SKM-1 (cell line): ENCODE measurements at regions not wholly inside any gene's neighbourhood (a gene's known extent, or its start where the extent isn't known, plus 50 kb on each side); places are given as distances from the start of the nearest gene placed in this dataset.
A peak's percentile ranks its signal among the peaks of the same experiment; 100 is the strongest.

Experiments
- DNase-seq: peaks from one replicate; lab custom pipeline; 2025; ENCODE audit not compliant: unreplicated experiment; lab: John Stamatoyannopoulos, UW

DNA sequence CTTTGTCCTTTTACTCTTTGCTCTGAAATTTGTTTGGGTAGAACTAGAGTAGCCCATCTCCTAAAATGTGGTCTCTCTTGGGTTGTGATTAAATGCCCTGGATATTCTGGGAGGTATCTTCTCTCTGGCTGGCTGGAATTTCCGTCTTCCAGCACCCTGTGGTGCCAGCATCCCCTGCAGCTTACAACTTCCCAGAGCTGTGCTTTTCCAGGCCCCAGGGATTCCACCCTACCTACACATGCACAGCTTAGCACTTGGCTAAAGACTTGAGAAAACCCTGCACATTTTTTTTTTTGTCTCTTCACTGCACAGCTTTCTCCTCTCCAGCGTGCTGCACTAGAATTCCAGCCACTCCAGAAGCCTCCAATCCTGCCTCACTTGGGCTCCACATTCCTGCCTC lies 334.7 kb downstream of the IRS2 start:
- DNase-seq = no peak

DNA sequence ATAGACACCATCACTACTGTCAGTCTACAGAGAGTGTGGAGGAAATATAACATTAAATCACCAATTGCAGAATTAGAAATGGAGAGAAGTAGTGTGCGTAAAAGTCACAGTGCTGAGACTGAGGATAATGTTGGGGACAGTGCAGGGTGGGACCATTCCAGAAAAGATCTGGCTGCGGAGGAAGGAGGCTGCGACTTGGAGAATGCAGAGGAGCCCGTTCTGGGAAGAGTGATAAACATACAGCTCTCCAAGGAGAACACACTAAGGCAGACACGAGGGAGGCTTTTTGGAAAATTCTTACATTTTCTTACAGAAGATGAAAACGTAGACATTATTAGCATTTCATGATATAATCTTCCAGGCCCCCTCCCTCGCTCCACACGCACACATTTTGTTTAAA lies 337.8 kb downstream of the IRS2 start:
- DNase-seq = no peak

DNA sequence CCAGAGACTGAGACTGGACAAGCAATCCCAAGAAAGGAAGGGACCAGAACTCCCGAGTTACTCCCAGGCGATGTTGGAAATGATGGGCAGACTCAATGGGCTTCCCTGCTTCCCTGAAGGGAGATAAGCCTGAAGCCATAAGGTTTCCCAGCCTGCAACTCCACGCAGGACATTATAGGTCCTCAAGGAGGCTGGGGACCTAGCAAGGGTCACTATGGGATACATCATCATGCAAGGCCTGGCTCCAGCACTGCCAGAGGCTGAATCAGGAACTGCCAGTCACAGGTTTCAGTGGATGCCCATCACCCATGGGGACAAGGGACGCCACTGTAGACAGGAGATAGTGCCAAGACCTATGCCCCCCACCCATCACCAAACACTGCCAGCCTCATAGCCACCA lies 338.7 kb downstream of the IRS2 start:
- DNase-seq = no peak

DNA sequence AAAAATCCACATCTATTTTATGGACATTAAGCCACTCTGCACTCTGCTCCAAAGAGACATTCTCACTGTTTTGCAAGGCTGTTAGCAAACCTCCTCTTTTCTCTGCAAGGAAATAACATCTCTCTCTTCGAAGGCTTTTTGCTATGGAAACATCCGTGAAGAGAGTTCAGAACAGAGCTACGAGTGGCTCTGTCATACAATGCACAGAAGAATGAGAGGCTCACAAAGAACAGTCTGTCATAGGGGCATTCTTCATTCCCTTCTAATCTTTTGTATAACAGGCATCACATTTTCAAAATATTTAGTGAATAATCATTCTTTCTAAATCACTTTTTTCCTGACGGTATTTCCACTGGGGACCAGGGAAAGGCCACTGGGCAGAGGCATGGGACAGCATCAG lies 346.1 kb downstream of the IRS2 start:
- no peak for DNase-seq

DNA sequence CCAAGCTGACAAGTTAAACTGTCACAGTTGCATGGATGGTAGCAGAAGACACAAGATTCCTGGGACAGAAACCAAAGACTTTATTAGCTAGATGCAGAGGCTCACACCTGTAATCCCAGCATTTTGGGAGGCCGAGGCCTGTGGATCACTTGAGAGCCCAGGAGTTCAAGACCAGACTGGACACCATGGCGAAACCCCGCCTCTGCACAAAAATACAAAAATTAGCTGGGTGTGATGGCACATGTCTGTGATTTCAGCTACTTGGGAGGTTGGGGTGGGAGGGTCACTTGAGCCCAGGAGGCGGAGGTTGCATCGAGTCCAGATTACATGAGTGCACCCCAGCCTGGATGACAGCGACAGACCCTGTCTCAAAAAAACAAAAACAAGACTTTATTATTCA lies 346.6 kb downstream of the IRS2 start:
- DNase-seq = no peak

DNA sequence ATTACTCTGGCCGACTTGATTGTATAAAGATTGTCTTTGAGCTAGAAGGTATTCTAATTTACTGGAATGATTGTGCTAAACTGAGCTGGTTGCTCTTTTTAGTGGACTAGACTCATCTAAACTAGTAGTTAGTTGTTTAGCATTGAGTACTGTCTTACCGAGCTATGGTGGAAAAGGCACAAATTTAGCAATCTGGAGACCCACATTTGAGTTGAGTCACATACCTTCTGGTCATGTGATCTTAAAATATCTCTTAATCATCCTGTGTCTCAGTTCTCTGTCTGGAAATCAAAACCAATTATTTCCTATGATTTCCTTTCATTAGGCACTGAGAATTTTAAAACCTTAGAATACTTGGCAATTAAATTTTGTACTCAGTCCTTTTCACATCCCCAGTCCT lies 349.5 kb downstream of the IRS2 start:
- no peak for DNase-seq

DNA sequence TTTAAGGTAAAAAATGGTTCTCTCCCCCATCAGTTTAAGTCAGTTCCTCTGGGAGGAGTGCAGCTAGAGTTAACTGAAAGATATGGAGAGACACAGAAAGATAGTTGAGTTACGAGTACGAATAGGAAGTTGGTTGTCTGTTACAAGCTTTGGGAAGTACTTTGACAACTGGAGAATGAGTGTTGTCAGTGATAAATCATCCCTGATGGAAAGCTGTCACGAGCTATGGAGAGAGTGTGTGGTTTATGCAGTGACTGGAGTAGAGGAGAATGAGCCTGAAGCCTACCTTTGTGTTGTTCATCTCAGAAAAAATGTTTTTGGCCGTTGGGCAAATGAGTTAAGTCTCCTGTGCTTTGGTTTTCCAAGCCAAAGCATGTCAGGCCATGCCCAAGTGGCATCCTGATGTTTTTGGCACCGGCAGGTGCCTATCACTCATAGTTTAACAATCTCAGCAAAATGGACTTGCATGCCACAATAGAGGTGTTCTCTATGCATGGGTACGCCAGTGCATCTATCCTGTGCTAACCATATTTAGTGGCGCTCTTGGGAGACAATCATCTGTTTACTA lies 350.2 kb downstream of the IRS2 start:
- no peak for DNase-seq

DNA sequence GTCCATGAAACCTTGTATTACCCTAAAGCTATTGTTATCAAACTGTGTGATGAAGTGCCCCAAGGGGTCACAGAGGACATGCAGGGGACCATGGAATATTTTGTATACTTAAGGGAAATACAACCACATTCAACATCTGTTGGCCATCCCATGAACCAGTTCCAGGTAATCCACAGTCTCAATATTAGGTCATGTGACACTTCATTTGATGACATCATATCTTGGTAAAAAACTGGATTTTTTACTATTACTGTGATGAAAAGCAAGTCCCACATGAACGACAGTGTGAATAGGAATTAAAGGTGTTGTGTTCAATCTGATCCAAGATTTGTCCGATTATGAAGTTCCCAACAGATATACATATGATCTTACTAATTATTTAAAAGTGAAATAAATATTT lies 355.2 kb downstream of the IRS2 start:
- DNase-seq = no peak

DNA sequence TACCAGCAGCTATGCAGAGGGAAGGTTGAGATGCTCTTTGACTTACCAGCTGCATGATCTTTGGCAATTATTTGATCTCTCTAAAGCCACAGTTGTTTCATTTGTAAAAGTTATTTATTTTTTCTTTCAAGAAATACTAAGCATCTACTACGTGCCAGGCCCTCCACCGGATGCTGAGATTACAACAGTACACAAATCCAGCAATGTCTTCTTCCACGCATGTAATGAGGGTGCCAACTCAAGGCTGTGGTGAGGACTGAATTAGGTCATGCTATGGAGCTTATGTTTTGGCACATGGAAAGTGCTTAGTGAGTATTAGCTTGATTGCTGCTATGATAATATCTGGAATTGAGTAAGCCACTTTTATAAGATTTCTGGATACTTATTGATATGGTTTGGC lies 358.2 kb downstream of the IRS2 start:
- no peak for DNase-seq

DNA sequence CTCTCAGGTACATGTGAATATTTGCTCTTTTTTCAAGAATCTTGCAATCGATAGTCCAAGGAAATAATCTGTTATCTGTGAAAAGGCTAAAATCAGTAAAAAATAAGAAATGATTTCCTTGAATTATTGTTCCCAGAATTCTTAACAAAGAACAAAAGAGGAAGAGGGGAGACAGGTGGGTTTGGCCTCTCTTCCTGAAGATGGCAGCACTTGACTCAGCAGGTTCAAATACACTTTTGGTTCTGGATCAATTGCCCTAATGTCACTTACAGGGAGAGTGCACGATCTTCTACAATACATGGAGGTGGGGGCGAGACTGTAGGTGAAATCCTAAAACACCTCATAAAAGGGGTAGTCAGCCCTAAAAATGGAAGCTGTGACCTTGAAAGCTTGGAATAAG lies 358.7 kb downstream of the IRS2 start:
- DNase-seq = no peak

DNA sequence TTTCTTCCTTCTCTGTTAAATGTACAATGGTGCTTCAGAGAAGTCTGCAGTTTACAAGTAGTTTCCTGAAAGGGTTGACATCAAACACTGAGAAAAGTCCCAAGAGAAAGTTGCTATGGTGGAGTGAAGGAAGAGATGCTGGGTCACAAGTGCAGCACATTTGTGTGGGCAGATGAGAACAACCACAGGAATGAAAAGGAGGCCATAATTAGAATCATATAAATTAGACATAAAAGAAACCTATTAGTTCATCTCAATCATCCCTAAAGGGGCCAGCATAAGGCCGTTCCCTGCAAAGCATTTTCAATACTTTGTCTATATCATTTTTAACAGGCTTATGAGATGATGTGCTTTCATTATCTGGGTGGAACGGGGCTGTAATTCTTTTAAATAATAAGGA lies 359.2 kb downstream of the IRS2 start:
- no peak for DNase-seq

DNA sequence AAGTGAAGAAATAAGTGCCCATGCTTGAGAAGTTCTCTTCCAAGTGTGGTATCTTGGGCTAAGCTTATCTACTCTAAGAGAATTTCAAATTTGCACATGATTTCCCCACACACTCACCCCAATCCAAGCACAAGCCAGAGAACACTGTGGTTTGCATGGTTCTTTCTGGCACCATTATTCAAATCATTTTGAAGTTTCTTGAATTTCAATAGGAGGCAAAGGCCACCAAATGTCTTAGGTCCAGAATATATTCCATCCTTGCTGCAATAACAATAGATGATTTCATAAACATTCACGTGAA lies 359.7 kb downstream of the IRS2 start:
- DNase-seq = no peak

DNA sequence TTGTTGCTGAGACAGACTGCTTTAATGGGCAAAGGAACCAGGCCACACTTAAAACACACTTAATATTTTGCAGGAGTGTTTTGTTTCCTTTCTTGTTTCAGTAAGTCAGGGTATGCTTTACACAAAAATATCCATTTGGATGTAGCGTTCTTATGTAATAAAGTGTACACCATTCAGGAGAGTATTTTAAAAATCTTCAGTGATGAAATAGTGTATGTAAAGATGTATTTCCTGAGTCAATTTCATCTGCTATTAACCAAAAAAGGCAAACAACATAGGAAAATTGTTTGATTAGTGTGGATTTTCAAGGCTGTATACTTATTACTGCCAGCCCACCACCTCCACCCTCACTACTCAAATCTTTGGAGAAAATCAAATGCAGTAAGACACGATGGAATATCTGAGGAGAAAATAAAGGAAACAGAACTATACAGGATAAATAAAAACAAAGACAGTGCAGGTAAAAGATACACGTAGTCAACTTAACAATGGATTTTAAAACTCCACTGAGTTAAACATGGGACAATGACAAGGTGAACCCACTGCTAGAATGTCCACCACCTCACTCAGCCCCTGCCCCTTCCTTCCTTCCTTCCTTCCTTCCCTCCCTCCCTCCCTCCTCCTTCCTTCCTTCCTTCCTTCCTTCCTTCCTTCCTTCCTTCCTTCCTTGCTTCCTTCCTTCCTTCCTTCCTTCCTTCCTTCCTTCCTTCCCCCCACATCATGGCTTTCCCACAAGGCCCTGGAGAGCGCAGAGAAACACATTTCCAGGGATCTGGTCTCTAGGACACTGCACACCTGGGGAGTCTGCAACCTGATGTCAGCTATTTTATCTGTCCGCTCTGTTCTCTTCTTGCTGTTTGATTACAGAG lies 360.3 kb downstream of the IRS2 start:
- no peak for DNase-seq

DNA sequence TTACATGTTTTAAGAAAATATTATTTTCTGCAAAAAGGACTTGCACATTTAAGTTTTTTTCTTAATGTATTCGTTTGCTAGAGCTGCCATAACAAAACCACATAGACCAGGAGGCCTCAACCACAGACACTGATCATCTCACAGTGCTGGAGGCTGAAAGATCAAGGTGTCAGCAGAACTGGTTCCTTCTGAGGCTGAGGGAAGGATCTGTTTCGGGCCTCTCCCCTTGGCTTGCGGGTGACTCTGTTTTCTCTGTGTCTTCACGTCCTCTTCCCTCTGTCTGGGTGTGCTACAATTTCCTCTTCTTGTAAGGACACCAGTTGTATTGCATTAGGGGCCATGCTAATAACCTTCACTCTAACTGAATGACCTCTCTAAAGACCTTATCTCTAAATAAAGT lies 364.2 kb downstream of the IRS2 start:
- peak; percentile 94 for DNase-seq

DNA sequence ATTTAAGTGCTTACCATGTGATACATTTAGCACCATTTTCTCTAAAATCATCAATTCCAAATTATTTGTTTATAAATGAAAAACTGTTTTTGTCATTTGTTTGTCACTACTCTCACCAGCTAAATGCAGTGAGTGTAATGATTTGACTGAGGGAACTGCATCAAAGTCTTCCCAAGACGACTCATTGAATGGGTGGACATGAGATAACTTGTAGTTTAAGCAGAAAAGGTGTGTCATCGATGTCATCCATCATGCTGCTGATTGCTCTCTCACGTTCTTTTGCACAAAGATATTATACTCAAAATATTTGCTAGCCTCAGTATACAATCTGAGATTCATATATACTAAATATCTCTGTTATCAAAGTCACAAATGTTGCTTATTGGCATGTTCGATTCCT lies 366.5 kb downstream of the IRS2 start:
- DNase-seq = no peak

DNA sequence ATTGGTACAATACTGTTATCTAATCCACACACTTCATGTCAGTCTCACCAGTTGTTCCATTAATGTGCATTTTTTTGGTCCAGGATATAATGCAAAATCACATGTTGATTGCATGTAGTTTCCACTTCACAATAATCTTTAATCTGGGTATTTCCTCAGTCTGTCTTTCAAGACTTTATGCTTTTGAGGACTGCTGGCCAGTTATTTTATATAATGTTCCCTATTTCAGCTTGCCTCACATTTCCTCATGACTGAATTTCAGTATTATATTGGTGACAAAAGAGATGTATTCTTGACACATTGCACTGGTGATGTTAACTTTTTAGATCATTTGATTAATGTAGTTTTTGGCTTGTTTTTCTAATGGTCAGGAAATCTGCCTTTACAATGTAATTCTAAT lies 368.3 kb downstream of the IRS2 start:
- DNase-seq = no peak

DNA sequence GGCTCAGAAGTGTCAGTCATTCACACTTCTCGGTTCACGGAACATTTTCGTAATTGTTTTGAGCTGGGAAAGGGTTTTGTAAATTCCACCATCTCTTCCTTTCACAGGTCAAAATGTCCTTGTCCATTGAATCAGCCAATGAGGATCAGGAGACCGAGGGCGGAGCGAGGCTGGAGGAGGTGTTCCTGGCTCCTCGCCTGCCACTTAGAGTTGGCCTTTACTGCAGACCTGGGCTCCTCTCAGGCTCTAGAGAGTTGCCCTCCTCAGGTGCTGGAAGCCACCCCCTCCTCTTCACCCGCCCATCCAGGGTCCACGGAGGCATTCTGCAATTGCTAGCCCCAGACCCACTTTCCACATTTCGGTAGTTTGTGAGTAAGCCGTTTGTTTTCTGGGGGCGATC lies 370.4 kb downstream of the IRS2 start:
- no peak for DNase-seq

DNA sequence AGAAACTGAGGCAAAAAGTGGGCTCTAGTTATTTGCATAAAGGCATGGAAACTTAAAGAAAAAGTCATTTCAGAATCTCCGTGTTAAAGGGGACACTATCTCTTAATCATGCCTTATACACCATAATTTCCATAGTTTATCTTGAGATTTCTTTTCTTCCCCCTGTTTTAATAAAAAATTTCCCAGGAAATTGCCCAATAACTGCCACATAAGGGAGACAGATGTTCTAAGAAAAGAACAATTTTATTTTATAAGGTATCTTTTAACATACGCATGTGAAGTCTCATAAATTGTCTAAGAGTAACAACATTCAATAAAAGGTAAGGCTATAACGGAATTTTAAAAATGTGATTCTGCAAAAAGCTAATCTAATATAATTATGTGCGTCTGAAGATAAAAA lies 371.3 kb downstream of the IRS2 start:
- DNase-seq = no peak

DNA sequence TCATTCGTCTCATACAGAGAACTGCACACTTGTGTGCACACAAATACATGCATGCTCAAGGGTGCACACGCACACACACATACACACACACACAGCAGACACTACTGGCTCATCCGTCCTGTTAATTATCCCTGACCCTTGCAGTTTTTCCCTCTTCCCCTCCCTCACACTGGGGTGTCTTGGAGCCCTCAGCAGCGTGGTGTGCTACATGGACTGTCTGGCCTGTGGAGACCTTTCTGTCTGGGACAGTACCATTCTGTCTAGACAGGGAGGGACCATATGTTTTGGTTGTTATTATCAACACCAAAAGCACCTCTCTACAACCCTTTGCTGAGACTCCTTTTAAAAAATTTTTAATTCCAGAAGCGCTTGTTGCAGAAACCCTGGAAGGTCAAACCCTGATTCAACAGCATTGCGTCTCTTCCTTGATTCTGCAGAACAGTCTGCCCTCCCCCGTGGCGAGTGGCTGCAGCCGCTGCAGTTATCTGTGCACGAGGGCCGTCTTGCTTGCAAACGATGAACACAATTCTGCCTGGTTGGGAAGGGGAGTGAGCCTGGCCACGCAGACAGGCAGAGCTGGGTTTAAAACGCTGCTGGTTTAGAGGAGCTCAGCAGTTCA lies 374.0 kb downstream of the IRS2 start:
- DNase-seq = peak; percentile 16

DNA sequence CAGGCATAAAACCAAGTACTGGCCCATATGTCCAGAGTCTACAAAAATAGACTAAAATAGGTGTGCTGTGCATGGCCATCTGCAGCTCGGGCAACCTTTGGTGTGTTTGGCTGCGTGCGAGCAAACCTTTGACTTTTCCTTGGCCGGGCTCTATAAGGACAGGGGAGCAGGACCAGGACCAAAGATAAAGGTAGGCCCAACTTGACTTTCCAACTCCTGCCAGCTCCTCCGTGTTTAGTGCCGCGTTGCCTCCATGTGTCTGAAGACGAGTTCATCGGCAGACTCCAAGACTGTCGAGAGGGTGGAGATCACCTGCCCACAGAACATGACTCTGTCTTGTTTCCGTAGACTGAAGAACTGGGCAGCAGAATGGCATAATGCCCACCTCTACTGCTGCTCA lies 375.5 kb downstream of the IRS2 start:
- DNase-seq = no peak

DNA sequence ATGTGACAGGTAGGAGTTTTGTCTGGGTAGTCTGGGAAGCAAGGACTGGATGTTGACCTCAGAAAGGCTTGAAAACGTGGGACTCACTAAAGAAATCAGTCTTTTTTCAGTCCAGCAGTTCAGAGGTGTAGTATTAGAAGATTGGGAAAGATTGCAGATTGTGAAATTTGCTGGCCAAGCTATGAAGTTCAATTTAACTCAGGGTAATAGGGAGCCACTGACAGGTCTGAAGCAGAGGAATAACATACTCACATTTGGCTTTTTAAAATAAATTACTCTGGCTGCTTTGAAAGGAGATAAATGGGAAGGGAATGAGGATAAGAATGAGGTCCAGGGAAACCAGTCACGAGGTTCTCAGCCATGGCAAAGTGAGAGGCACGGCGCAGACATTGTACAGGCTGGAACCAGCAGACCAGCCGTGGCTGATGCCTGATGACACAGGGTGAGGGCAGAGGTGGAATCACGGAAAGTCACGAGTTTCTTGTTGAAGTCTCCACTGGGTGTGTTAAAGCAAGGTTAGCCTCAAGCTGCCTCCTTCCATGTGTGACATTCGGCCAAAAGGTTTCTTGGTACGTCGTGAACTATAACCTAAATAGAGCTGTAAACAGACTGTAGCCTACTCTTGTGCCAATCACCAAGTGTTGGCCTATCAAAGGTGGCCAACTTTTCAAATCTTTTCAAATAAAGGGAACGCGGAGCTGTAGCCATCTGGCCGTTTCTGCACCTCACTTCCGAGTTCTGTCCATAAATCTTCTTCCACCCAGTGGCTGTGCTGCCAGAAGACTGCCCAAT lies 377.6 kb downstream of the IRS2 start:
- DNase-seq = peak; percentile 24
